Neural progenitor cell (in vitro differentiated cells): ENCODE measurements at regions not wholly inside any gene's neighbourhood (a gene's known extent, or its start where the extent isn't known, plus 50 kb on each side); places are given as distances from the start of the nearest gene placed in this dataset.

Experiments used
- DNase-seq: peaks from one replicate; pipeline ENCODE4 v3.0.0-alpha.2; 2016; ENCODE audit warnings: low spot score
- H2AFZ ChIP-seq: fragments of 200-600 bp; sonication (generic); replicated peaks from 2 replicates; pipeline ENCODE4 v1.6.1; 2016; ENCODE audit warnings: antibody characterized with exemption
- H3F3A ChIP-seq: fragments of 200-600 bp; sonication (generic); 2 replicates; pipeline ENCODE4 v1.6.1; 2016; ENCODE audit warnings: antibody characterized with exemption, low read depth
- H3K27ac ChIP-seq: fragments of 200-600 bp; sonication (generic); 2 replicates; pipeline ENCODE4 v1.5.1; 2016; ENCODE audit warnings: mild to moderate bottlenecking
- H3K27me3 ChIP-seq: fragments of 200-600 bp; sonication (generic); 2 replicates; pipeline ENCODE4 v1.6.1; 2016; ENCODE audit warnings: mild to moderate bottlenecking, moderate library complexity
- H3K36me3 ChIP-seq: fragments of 200-600 bp; sonication (generic); 2 replicates; pipeline ENCODE4 v1.5.1; 2016
- H3K4me1 ChIP-seq: fragments of 200-600 bp; sonication (generic); 2 replicates; pipeline ENCODE4 v1.6.1; 2016; ENCODE audit warnings: mixed run types
- H3K4me2 ChIP-seq: fragments of 200-600 bp; sonication (generic); 2 replicates; pipeline ENCODE4 v1.6.1; 2016
- H3K4me3 ChIP-seq: fragments of 200-600 bp; sonication (generic); 2 replicates; pipeline ENCODE4 v1.5.1; 2016
- H3K79me2 ChIP-seq: fragments of 200-600 bp; sonication (generic); 2 replicates; pipeline ENCODE4 v1.6.1; 2016; ENCODE audit warnings: low read depth
- H3K9ac ChIP-seq: fragments of 200-600 bp; sonication (generic); 2 replicates; pipeline ENCODE4 v1.6.1; 2016
- H3K9me3 ChIP-seq: fragments of 200-600 bp; sonication (generic); 2 replicates; pipeline ENCODE4 v1.5.1; 2016; ENCODE audit warnings: low read depth
- H4K20me1 ChIP-seq: fragments of 200-600 bp; sonication (generic); 2 replicates; pipeline ENCODE4 v1.6.1; 2016; ENCODE audit warnings: low read depth
- H3K27ac Mint-ChIP-seq: 3 replicates; pipeline ENCODE4 v1.8.0; 2021; ENCODE audit warnings: mixed read lengths
- H3K27me3 Mint-ChIP-seq: 2 replicates; pipeline ENCODE4 v1.8.0; 2022; ENCODE audit warnings: low read depth, mild to moderate bottlenecking, inconsistent platforms, moderate library complexity, mixed read lengths; ENCODE audit not compliant: insufficient read depth
- H3K36me3 Mint-ChIP-seq: 3 replicates; pipeline ENCODE4 v1.8.0; 2021; ENCODE audit warnings: mixed read lengths
- H3K4me1 Mint-ChIP-seq: 3 replicates; pipeline ENCODE4 v1.8.0; 2021; ENCODE audit warnings: mixed read lengths
- H3K4me3 Mint-ChIP-seq: 3 replicates; pipeline ENCODE4 v1.8.0; 2021; ENCODE audit warnings: mild to moderate bottlenecking, moderate library complexity, mixed read lengths
- H3K9me3 Mint-ChIP-seq: 3 replicates; pipeline ENCODE4 v1.8.0; 2020; ENCODE audit warnings: mixed read lengths
- CTCF ChIP-seq: fragments of 200-600 bp; sonication (generic); IDR thresholded peaks from 2 replicates; pipeline ENCODE4 v1.5.1; 2017; ENCODE audit warnings: antibody characterized with exemption, mild to moderate bottlenecking
- EZH2 ChIP-seq: fragments of 200-600 bp; sonication (generic); IDR thresholded peaks from 2 replicates; pipeline ENCODE4 v1.6.1; 2017; ENCODE audit warnings: antibody characterized with exemption, mild to moderate bottlenecking, moderate library complexity
- EZH2phosphoT487 ChIP-seq: fragments of 200-600 bp; sonication (generic); IDR thresholded peaks from 2 replicates; pipeline ENCODE4 v1.6.1; 2017; ENCODE audit warnings: antibody characterized with exemption

GRCh38 chr2:67986258-67986657 lies 76.5 kb downstream of the C1D start:
- Histone ChIP-seq H3K9ac (no peak overlapping the region), H3K27me3 (no peaks in the 10 kb centered on the region), H3K27ac (no peak overlapping the region), H3K9me3 (peaks cover under 1% of the 10 kb centered on the region), H3K4me2 (no peak overlapping the region), H3F3A (no peaks in the 10 kb centered on the region), H2AFZ (no peak overlapping the region), H3K4me3 (no peak overlapping the region), H3K4me1 (no peaks in the 10 kb centered on the region), H3K79me2 (no peaks in the 10 kb centered on the region), H3K36me3 (no peaks in the 10 kb centered on the region), H4K20me1 (no peaks in the 10 kb centered on the region)
- Mint-ChIP-seq H3K4me1 (no peaks in the 10 kb centered on the region), H3K4me3 (no peak overlapping the region), H3K9me3 (peaks cover 5% of the 10 kb centered on the region), H3K27ac (no peak overlapping the region), H3K36me3 (peaks cover 1% of the 10 kb centered on the region), H3K27me3 (no peaks in the 10 kb centered on the region)
- no peak for TF ChIP-seq EZH2phosphoT487
- no peak for TF ChIP-seq EZH2
- no peak for TF ChIP-seq CTCF
- no peak for DNase-seq
